SK-N-SH treated with all-trans-retinoic acid at 6 μM for 48 hours (cell line): ENCODE measurements at regions not wholly inside any gene's neighbourhood (a gene's known extent, or its start where the extent isn't known, plus 50 kb on each side); places are given as distances from the start of the nearest gene placed in this dataset.

Experiments used
- GLIS3 ChIP-seq: fragments of 250-450 bp; sonication (Bioruptor Pico); IDR thresholded peaks from 2 replicates; pipeline ENCODE4 v1.5.0; 2020; ENCODE audit warnings: mild to moderate bottlenecking, moderate library complexity
- PATZ1 ChIP-seq: fragments of 250-450 bp; sonication (Bioruptor Pico); IDR thresholded peaks from 2 replicates; pipeline ENCODE4 v1.8.0; 2020; ENCODE audit warnings: mild to moderate bottlenecking, moderate library complexity, borderline replicate concordance
- POU6F1 ChIP-seq: fragments of 250-450 bp; sonication (Bioruptor Pico); IDR thresholded peaks from 2 replicates; pipeline ENCODE4 v1.8.0; 2021; ENCODE audit warnings: low read depth, mild to moderate bottlenecking, moderate library complexity, borderline replicate concordance
- PPARA ChIP-seq: fragments of 250-450 bp; sonication (Bioruptor Pico); IDR thresholded peaks from 2 replicates; pipeline ENCODE4 v1.5.0; 2020; ENCODE audit warnings: mild to moderate bottlenecking, borderline replicate concordance
- ZC3H10 ChIP-seq: fragments of 250-450 bp; sonication (Bioruptor Pico); IDR thresholded peaks from 2 replicates; pipeline ENCODE4 v1.5.1; 2021; ENCODE audit warnings: mild to moderate bottlenecking, moderate library complexity
- ZFP3 ChIP-seq: fragments of 250-450 bp; sonication (Bioruptor Pico); IDR thresholded peaks from 2 replicates; pipeline ENCODE4 v1.5.0; 2020; ENCODE audit warnings: mild to moderate bottlenecking, moderate library complexity

- TF ChIP-seq GLIS3 (CRISPR knock-in tag), result no peak
- no peak for TF ChIP-seq ZFP3 (CRISPR knock-in tag)
- no peak for TF ChIP-seq POU6F1 (CRISPR knock-in tag)
- TF ChIP-seq ZC3H10 (CRISPR knock-in tag), result no peak
- no peak for TF ChIP-seq PPARA
- no peak for TF ChIP-seq PATZ1 (CRISPR knock-in tag)
Measured at GRCh38 chr9:100759215-100759614, 181.3 kb downstream of the CAVIN4 start.
